ENCODE measurements at regions not wholly inside any gene's neighbourhood (a gene's known extent, or its start where the extent isn't known, plus 50 kb on each side); places are given as distances from the start of the nearest gene placed in this dataset.

DNA sequence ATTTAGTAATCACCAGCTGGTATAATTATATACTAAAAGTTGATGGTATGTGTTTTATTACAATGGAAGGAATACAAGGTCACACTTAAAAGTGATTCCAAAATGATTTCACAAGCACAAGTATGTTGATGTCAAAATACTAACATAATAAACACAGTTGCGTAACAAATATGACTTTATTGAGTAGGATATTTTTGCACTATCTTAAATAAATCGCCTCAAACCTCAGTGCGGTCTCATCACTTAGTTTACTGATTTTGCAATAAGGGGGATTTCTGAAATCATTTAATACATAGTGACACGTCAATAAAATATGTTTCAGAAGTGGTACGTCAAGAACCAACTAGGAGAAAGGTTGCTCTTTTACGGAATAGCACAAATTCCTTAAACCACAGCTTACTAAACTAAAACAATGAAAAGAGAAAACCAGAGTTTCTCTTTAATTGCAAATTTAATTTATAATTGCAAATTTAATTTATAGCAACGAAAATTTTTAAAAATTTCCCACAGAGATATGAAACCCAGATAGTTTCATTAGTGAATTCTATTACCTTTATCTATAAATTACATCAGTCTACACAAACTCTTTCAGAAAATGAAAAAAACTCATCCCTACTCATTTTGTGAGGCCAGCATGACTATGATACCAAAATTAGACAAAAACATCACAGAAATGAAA, 304.0 kb upstream of the REG3G start:
- DNase-seq (ENCODE audit: low spot score): no peak
- TF ChIP-seq, protein P1, sequence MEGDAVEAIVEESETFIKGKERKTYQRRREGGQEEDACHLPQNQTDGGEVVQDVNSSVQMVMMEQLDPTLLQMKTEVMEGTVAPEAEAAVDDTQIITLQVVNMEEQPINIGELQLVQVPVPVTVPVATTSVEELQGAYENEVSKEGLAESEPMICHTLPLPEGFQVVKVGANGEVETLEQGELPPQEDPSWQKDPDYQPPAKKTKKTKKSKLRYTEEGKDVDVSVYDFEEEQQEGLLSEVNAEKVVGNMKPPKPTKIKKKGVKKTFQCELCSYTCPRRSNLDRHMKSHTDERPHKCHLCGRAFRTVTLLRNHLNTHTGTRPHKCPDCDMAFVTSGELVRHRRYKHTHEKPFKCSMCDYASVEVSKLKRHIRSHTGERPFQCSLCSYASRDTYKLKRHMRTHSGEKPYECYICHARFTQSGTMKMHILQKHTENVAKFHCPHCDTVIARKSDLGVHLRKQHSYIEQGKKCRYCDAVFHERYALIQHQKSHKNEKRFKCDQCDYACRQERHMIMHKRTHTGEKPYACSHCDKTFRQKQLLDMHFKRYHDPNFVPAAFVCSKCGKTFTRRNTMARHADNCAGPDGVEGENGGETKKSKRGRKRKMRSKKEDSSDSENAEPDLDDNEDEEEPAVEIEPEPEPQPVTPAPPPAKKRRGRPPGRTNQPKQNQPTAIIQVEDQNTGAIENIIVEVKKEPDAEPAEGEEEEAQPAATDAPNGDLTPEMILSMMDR (IDR thresholded peaks at IDR 0.05): no peak
- H3K4me3 ChIP-seq: no peak overlapping the region

DNA sequence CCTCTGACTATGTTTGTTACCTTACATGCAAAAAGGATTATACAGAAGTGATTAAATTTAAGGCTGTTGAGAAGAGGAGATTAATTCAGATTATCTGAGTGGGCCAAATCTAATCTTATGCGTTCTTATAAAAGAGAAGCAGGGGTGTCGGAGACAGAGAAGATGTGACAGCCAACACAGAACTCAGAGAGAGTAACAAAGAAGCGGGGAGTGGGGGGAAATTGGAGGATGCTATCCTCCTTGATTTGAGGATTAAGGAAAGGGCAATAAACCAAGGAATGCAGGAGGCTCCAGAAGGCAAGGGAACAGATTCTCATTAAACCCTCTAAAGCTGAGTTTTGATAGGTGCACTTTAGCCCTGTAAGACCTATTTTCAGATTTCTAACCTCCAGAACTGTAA, 291.3 kb upstream of the REG3G start:
- TF ChIP-seq, protein P1 (IDR thresholded peaks at IDR 0.05): no peak
- no peak for DNase-seq (ENCODE audit: low spot score)
- no peak overlapping the region for H3K27ac ChIP-seq
- no peak overlapping the region for H3K4me3 ChIP-seq

More for the DNA sequence above, 304.0 kb upstream of the REG3G start:
- H3K27ac ChIP-seq: no peak overlapping the region

DNA sequence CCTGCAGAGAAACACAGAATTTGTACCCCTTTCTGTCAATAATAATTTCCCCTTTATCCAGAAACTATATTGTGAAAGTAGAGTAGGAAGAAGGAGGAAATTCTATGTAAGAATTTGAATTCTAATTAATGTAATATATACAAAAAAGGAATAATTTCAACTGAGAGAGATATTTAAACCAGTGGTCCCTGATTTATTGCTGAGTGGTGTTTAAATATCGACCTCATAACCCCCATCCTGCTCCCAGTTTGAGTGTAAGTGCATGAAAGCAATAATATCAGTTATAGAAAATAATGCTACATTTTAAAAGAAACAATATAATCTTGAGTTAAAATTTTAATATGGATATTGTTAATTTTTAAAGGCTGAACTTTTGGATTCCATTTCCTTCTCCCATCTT, 286.2 kb upstream of the REG3G start:
- H3K27ac ChIP-seq: no peak overlapping the region
- no peak for DNase-seq (ENCODE audit: low spot score)
- TF ChIP-seq, protein P1 (IDR thresholded peaks at IDR 0.05): no peak
- H3K4me3 ChIP-seq: no peak overlapping the region

DNA sequence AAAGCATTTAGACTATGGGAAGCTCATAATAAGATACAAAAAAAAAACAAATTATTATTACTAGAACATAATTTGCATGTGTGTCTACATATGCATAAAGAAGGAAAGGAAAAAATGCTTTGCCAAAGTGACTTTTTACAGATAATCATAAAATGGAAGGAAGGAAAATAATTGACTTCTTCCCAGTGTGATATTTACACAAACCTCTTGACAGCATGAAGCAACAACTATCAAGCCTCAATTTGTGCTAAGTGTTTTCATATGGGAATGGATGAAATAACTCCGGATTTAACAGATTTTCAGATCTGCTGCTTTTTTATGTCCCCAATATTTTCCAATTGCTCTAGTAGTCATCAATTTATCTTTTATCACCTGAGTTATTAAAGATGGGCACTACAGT, 275.9 kb upstream of the REG3G start:
- no peak for DNase-seq (ENCODE audit: low spot score)
- no peak overlapping the region for H3K4me3 ChIP-seq
- TF ChIP-seq, protein P1 (IDR thresholded peaks at IDR 0.05): no peak
- no peak overlapping the region for H3K27ac ChIP-seq

DNA sequence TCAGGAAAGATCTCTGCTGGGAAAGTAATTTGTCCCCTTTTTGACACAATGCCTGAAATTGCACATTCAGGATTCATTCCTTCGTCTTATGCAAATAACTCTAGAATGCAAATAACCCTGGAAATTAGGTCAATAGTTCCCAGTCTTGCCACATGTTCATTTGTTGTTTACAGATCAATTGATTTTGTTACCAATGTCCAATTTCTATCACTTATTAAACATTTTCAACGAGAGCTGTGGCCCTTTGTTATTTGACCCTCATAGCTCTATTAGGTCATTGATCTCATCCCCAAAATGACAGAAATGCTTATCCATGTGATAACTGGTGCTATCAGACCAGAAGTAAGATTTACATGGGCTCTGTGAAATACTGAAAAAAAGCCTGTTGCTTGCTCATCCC, 275.3 kb upstream of the REG3G start:
- TF ChIP-seq, protein P1 (IDR thresholded peaks at IDR 0.05): no peak
- Histone ChIP-seq H3K27ac (no peak overlapping the region), H3K4me3 (no peak overlapping the region)
- no peak for DNase-seq (ENCODE audit: low spot score)

DNA sequence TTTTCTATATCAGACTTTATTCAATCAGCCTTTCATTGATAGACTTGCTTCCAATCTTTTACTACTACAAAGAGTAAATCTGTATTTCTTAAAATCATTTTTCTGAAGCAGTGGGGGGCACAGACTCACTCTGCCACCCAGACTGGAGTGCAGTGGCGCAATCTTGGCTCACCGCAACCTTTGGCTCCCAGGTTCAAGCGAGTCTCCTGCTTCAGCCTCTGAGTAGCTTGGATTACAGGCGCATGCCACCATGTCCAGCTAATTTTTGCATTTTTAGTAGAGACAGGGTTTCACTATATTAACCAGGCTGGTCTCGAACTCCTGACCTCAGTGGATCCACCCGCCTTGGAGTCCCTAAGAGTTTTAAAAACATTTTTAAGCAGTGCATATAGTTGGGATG, 270.6 kb upstream of the REG3G start:
- TF ChIP-seq, protein P1 (IDR thresholded peaks at IDR 0.05): no peak
- Histone ChIP-seq H3K27ac (no peak overlapping the region), H3K4me3 (no peak overlapping the region)
- DNase-seq (ENCODE audit: low spot score): no peak

DNA sequence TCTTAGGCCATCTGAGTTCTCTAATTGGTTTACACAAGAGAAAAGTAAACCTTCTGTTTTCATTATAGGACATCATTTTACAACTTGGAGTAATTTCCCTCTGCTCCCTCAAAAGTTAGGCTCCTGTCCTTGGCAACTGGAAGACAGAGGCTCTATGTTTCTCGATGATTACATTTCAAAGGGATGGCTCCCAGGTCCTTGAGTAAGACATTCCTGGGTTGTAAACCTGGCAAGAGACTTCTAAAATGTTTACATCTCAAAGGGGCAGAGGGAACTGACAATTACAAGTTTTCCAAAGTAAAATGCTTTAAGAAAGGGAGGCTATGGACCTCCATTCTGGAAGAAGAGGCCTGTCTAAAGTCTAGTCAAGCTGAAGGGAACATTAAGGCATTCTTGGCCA, 268.3 kb upstream of the REG3G start:
- TF ChIP-seq, protein P1 (IDR thresholded peaks at IDR 0.05): no peak
- Histone ChIP-seq H3K27ac (no peak overlapping the region), H3K4me3 (no peak overlapping the region)
- DNase-seq (ENCODE audit: low spot score): no peak

Measured in coronary artery (tissue), 2 donors.